Glutamatergic neuron (in vitro differentiated cells): ENCODE measurements at regions not wholly inside any gene's neighbourhood (a gene's known extent, or its start where the extent isn't known, plus 50 kb on each side); places are given as distances from the start of the nearest gene placed in this dataset.
A peak's percentile ranks its signal among the peaks of the same experiment; 100 is the strongest.
"Not testable (repeated sequence)": the region's sequence is repeated elsewhere in the genome, so short reads cannot be mapped to it uniquely, and the experiment has no call there.

ENCODE experiments used
- DNase-seq: peaks from one replicate; pipeline ENCODE4 v3.0.0; 2022
- H3K27ac Mint-ChIP-seq: one replicate; pipeline ENCODE4 v1.8.0; 2020; ENCODE audit warnings: mild to moderate bottlenecking, mixed read lengths, inconsistent platforms; ENCODE audit not compliant: unreplicated experiment
- H3K27me3 Mint-ChIP-seq: one replicate; pipeline ENCODE4 v1.8.0; 2020; ENCODE audit warnings: mild to moderate bottlenecking, moderate library complexity, mixed read lengths, inconsistent platforms; ENCODE audit not compliant: unreplicated experiment
- H3K36me3 Mint-ChIP-seq: one replicate; pipeline ENCODE4 v1.8.0; 2020; ENCODE audit warnings: mild to moderate bottlenecking, mixed read lengths, inconsistent platforms; ENCODE audit not compliant: unreplicated experiment
- H3K4me1 Mint-ChIP-seq: one replicate; pipeline ENCODE4 v1.8.0; 2020; ENCODE audit warnings: mild to moderate bottlenecking, low read depth, mixed read lengths, inconsistent platforms; ENCODE audit not compliant: unreplicated experiment
- H3K4me3 Mint-ChIP-seq: one replicate; pipeline ENCODE4 v1.8.0; 2020; ENCODE audit warnings: mild to moderate bottlenecking, mixed read lengths, inconsistent platforms; ENCODE audit not compliant: unreplicated experiment
- H3K9me3 Mint-ChIP-seq: one replicate; pipeline ENCODE4 v1.8.0; 2020; ENCODE audit warnings: mild to moderate bottlenecking, moderate library complexity, mixed read lengths, inconsistent platforms; ENCODE audit not compliant: unreplicated experiment
- CTCF ChIP-seq: fragments of 200-600 bp; sonication (generic); IDR thresholded peaks from one replicate; pipeline ENCODE4 v1.5.0; 2021; ENCODE audit not compliant: partially characterized antibody, unreplicated experiment

GRCh38 chrX:86930419-86930818, 587.2 kb upstream of the KLHL4 start:
- TF ChIP-seq CTCF = no peak
- no peak for DNase-seq
- no peaks in the 10 kb centered on the region for H3K4me1 Mint-ChIP-seq
- no peak overlapping the region for H3K27ac Mint-ChIP-seq
- H3K9me3 Mint-ChIP-seq = no peaks in the 10 kb centered on the region
- no peaks in the 10 kb centered on the region for H3K36me3 Mint-ChIP-seq
- H3K4me3 Mint-ChIP-seq = no peak overlapping the region
- H3K27me3 Mint-ChIP-seq = no peaks in the 10 kb centered on the region

GRCh38 chrX:86935988-86936387, 581.6 kb upstream of the KLHL4 start:
- H3K27ac Mint-ChIP-seq = no peak overlapping the region
- H3K4me1 Mint-ChIP-seq = no peaks in the 10 kb centered on the region
- no peak for DNase-seq
- no peak overlapping the region for H3K4me3 Mint-ChIP-seq
- no peaks in the 10 kb centered on the region for H3K36me3 Mint-ChIP-seq
- peaks cover 2% of the 10 kb centered on the region for H3K27me3 Mint-ChIP-seq
- TF ChIP-seq CTCF = no peak
- H3K9me3 Mint-ChIP-seq = no peaks in the 10 kb centered on the region

- no peaks in the 10 kb centered on the region for H3K9me3 Mint-ChIP-seq
- peak; percentile 43 for TF ChIP-seq CTCF
- no peaks in the 10 kb centered on the region for H3K36me3 Mint-ChIP-seq
These were observed 571.0 kb upstream of the KLHL4 start for GRCh38 chrX:86946569-86946968.

DNA sequence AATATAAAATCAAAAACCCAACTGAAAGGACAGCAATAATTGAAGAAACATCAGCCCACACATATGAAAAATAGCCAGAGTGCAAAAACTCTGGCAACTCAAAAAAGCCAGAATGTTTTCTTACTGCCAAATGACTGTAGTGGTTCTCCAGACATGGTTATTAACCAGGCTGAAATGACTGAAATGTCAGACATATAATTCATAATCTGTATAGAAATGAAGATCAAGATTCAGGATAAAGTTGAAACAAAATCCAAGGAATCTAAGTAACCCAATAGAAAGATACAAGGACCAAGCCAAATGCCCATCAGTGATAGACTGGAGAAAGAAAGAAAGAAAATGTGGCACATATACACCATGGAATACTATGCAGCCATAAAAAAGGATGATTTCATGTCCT, 553.3 kb upstream of the KLHL4 start:
- Mint-ChIP-seq H3K36me3 (no peaks in the 10 kb centered on the region), H3K4me1 (no peaks in the 10 kb centered on the region), H3K27ac (no peak overlapping the region), H3K27me3 (no peaks in the 10 kb centered on the region), H3K9me3 (peaks cover 1% of the 10 kb centered on the region), H3K4me3 (no peak overlapping the region)
- no peak for DNase-seq
- no peak for TF ChIP-seq CTCF

More at GRCh38 chrX:86946569-86946968, 571.0 kb upstream of the KLHL4 start:
- H3K4me1 Mint-ChIP-seq = no peaks in the 10 kb centered on the region
- no peak for DNase-seq
- no peaks in the 10 kb centered on the region for H3K27me3 Mint-ChIP-seq
- no peak overlapping the region for H3K27ac Mint-ChIP-seq
- no peak overlapping the region for H3K4me3 Mint-ChIP-seq

DNA sequence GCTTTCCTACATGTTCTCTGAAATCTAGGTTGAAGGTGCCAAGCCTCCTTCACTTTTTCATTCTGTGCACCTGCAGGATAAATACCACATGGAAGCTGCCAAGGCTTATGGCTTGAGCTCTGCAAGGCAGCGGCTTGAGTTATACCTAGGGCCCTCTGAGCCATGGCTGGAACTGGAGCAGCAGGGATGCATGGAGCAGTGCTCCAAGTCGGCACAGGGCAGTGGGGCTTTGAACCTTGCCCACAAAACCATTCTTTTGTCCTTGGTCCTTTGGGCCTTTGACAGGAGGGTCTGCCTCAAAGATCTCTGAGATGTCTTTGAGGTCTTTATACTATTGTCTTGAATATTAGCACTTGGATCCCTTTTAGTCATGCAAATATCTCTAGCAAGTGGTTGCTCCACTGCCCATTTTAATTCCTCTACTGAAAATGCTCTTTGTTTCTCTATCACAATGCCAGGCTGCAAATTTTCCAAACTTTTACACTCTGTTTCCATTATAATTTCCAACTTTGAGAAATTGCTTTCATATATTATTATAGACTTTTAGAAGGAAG, 536.2 kb upstream of the KLHL4 start:
- H3K4me1 Mint-ChIP-seq = no peaks in the 10 kb centered on the region
- H3K27ac Mint-ChIP-seq = no peak overlapping the region
- peaks cover 7% of the 10 kb centered on the region for H3K27me3 Mint-ChIP-seq
- no peak overlapping the region for H3K4me3 Mint-ChIP-seq
- H3K36me3 Mint-ChIP-seq = no peaks in the 10 kb centered on the region
- H3K9me3 Mint-ChIP-seq = no peaks in the 10 kb centered on the region
- no peak for DNase-seq
- TF ChIP-seq CTCF = no peak

DNA sequence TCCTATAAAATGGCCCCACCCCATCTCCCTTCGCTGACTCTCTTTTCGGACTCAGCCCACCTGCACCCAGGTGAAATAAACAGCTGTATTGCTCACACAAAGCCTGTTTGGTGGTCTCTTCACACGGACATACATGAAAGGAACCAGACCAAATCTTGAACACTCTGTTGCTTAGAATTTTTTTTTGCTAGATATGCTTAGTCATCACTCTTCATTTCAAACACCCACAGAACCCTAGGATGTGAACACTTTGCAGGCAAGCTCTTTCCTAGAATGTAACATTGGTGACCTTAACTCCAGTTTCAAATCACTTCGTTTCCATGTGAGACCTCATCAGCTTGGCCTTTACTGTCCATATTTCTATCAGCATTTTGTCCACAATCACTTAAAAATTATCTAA, 530.3 kb upstream of the KLHL4 start:
- H3K4me3 Mint-ChIP-seq, H3K9me3 Mint-ChIP-seq, H3K27ac Mint-ChIP-seq, H3K36me3 Mint-ChIP-seq, DNase-seq, H3K4me1 Mint-ChIP-seq, H3K27me3 Mint-ChIP-seq: not testable (repeated sequence)
